Activated T-helper 1 cell treated with anti-CD3 and anti-CD28 coated beads, Interleukin-2, amount 50 U/mL, for 16 hours (primary cell): ENCODE measurements at regions not wholly inside any gene's neighbourhood (a gene's known extent, or its start where the extent isn't known, plus 50 kb on each side); places are given as distances from the start of the nearest gene placed in this dataset.
"Not testable (repeated sequence)": the region's sequence is repeated elsewhere in the genome, so short reads cannot be mapped to it uniquely, and the experiment has no call there.

Experiments
- DNase-seq, 2 donors: peaks; one replicate each; pipeline ENCODE4 v3.0.0-alpha.2; 2020; ENCODE audit warnings: low read depth in 1 of 2, low spot score in 1 of 2

DNA sequence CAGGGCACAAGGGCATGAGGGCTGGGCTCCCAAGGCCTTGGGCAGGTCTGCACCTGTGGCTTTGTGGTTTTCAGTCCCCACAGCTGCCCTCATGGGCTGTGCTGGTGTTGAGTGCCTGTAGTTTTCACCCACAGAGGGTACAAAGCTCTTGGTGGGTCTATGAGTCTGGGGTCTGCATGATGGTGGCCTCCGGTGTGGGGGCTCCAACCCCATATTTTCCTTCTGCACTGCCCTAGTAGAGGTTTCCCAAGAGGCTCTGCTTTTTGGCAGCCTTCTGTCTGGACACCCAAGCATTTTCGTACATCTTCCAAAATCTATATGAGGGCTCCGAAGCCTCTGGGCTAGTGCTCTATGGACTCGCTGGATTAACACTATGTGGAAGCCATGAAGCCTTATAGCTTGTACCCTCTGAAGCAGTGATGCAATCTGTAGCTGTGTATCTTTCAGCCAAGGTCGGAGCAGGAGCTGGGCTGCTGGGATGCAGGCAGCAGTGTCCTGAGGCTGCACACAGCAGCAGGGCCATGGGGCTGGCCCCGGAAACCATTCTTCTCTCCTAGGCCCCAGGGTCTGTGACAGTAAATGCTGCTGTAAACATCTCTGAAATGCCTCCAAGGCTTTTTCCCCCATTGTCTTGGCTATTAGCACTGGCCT lies 240.3 kb downstream of the CWH43 start:
- DNase-seq = not testable (repeated sequence)

DNA sequence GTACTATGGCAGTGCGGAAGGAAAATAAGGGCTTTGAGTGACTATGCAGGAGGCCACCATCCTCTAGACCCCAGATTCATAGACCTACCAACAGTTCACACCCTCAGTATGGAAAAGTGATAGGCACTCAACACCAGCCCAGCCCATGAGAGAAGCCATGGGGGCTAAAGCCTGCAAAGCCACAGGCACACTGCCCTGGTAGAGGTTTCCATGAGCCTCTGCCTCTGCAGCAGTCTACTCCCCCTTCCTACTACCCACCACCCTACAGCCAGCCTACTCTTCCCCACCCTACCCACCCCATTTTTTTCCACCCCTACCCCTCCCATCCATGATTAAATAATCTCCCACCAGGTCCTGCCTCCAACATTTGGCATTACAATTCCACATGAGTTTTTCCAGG lies 241.9 kb downstream of the CWH43 start:
- DNase-seq = not testable (repeated sequence)

DNA sequence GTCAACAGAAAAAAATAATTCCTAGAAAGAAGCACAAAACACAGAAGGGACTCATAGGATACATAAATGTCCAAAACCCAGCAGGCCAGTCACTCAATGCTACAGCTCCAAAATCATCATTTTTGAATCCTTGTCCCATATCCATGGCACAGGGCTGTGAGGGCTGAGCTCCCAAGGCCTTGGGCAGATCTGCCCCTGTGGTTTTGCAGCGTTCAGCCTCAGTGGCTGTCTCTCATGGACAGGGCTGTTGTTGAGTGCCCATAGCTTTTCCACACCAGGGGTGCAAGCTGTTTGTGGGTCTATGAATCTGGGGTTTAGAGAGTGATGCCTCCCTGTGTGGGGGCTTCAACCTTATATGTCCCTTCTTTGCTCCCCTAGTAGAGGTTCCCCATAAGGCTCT lies 243.2 kb downstream of the CWH43 start:
- not testable (repeated sequence) for DNase-seq

DNA sequence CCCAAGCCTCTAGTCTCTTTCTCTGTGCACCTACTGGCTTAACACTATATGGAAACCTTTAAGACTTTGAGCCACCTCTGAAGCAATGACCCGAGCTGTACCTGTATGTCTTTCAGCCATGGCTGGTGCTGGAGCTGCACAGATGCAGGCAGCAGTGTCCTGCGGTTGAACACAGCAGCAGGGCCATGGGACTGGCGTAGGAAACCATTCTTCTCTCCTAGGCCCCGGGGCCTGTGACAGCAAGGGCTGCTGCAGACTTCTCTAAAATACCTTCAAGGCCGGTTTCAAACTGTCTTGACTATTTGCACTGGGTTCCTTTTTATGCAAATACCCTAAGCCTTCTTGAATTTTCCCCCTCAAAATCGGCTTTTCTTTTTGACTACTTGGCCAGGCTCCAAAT lies 243.6 kb downstream of the CWH43 start:
- not testable (repeated sequence) for DNase-seq

DNA sequence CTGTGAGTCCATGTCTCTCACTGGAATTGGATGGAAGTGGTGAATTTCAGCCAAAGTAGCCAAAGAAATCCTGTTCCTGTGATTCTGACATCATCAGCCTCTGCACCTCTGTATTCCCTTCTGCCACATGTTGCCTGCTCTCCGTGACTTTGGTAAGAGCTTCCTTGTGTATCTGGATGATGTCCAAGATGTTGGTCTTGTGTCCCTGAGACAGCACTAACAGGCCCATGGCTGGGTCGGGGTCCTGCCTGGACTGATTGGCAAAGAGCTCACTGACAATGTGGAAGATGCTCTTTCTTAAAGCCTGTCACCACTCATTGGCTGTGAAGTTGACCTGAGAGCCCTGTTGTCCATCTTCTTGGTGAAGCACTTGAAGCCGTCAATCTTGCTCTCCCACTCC lies 247.3 kb downstream of the CWH43 start:
- DNase-seq = not testable (repeated sequence)

DNA sequence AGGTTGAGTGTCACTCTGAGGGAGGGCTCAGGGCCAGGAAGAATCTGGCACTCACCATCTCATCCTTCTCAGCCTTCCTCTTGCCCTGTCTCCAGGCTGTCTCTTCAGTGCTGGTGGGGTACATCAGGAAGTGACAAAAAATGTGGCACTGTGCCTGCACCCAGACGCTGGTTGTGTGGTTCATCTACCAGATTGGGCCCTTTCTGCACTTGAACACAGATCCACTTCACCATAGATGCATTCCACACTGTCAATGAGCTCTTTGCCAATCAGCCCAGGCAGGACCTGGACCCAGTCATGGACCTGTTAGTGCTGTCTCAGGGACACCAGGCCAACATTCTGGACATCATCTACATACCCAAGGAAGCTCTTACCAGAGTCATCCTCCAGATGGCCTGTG lies 247.7 kb downstream of the CWH43 start:
- DNase-seq = not testable (repeated sequence)

DNA sequence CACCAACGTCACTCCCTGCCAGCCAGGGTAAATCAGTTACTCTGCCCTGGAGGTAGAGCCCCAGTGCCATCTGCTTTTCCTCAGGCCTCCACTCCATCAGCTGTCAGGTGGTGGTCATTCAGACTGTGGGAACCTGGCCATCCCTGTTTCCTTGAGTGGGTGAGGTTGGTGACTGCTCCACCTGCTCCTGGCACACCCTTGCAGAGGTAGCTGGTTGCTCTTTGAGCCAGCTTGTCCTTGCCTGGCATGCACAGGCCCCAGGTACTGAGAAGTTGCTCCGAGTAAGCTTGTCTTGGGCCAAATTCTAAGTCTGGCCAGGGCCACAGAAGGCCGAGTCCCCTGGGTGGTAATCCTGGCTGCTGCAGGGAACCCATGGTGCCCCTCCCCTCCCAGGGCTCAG lies 248.3 kb downstream of the CWH43 start:
- DNase-seq = not testable (repeated sequence)

DNA sequence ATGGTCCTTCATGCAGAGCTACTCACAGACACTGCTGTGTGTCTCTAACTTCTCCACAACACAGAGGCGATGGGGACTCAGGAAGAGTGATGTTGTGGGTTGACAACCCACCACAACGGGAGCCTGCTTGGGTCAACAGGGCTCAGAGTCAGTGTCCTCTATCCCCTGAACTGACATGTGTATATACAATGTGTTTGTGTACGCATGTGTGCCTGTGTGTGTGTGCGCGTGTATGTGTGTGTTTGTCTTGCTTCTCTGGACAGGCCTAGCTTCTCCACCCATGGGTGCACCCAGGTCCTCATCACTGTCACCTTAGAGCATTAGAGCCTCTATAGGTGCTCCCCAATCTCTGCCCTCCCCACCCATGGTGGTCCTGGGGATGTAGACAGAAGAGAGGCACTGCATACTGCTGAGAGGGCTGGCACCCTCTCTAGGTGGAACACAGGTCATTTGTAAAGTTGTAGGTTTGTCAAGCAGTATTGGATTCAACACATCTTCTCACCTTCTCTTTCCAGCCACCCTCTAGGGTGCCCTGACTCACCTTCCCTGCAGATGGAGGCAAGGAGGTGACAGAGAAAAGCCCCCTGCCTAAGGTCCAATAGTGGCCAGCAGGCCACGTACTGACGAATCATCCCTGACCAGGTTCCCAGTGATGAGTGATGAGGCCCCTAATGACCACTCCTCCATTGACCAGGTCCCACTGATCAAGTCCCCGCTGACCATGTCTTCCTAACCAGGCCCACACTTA lies 249.5 kb downstream of the CWH43 start:
- not testable (repeated sequence) for DNase-seq

DNA sequence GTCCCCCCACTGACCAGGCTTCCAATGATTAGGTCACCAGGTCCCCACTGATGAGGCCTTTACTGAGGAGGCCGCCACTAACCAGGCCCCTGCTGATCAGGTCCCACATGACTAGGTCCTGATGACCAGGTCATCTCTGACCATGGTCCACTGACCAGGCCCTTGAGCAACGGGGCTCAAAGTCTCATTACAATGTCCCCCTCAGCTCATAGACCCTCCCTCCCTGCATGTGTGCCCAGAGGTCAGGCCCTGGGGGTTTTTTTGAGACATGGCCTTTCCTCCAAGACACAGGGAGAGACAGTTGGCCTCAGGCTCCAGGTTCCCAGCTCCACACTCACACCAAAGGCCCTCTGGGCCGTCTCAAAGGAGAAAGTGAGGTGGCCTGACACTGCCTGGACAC lies 250.4 kb downstream of the CWH43 start:
- not testable (repeated sequence) for DNase-seq

DNA sequence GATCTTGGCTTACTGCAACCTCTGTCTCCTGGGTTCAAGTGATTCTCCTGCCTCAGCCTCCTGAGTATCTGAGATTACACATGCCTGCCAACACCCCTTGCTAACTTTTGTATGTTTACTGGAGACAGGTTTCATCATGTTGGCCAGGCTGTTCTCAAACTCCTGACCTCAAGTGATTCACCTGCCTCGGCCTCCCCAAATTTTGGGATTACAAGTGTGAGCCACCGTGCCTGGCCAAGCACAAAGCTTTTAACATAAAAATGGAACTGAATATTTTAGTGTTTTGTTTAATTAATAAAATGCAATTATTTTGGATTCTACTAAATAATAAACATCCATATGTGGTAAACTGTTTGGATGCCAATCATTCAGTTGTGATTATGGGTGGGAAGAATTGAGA lies 255.2 kb downstream of the CWH43 start:
- DNase-seq = not testable (repeated sequence)

DNA sequence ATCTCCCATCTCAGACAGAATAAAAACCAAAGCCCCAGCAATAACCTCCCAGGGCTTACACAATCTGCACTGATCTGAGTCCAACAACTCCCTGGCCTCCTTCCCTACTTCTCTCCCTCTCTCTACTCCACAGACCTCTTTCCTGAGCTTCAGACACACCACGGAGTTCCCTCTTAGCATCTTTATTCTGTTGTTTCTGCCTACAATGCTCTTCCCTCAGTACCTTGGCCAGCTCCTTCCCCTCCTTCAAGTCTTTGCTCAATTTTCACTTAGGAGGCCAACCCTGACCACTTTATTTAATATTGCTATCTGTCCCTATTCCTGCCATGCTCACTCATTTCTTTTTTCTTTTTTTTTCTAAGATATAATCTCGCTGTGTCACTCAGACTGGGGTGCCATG lies 276.7 kb downstream of the CWH43 start:
- not testable (repeated sequence) for DNase-seq

DNA sequence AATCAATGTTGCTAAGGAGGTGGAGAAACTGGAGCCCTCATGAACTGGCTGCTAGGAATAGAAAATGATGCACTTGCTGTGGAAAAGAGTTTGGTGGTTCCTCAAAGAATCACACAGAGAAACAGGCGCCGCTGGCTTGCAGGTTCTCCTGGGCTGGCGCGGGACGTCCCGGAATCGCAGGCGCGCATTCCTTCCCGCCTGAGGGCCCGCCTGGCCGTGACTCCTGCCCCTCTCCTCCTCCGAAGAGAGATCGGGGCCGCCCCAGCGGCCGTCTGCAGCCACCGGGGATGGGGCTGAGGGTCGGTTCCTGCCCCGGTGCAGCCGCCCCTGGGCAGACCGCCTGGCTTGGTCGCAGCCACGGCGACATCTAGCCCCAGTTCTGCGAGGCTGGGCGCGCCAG lies 284.4 kb downstream of the CWH43 start:
- DNase-seq = not testable (repeated sequence)

DNA sequence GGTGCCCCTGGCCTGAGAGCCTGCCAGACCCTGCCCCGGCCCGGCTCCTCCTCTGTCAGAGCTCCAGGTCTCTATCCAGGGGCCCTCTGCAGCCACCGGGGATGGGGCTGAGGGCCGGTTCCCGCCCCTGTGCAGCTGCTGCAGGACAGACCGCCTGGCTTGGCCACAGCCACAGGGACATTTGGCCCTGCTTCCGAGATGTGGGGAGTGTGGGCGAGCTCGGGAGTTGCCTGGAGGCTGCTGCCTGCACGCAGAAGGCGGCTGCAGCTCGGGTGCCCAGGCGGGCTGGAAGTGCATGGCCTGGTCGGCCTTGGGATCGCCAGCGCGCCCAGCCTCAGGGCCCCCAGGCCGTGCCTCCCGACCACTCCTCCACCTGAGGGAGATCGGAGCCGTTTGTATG lies 284.8 kb downstream of the CWH43 start:
- DNase-seq = not testable (repeated sequence)

DNA sequence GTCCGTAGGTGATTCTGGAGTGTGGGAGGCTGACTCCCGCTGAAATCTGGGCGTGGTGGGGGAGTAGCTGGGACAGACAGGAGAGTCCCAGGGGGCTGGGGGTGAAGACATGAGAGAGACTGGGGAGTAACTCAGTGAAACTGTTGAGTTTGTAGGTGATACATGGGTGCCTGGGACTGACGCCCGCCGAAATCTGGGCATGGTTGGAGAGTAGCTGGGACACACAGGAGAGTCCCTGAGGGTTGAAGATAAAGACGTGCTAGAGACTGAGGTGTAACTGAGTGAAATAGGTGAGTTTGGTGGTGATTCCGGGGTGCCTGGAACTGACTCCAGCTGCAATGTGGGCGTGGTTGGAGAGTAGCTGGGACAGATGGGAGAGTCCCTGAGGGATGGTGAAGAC lies 299.8 kb downstream of the CWH43 start:
- DNase-seq = not testable (repeated sequence)

DNA sequence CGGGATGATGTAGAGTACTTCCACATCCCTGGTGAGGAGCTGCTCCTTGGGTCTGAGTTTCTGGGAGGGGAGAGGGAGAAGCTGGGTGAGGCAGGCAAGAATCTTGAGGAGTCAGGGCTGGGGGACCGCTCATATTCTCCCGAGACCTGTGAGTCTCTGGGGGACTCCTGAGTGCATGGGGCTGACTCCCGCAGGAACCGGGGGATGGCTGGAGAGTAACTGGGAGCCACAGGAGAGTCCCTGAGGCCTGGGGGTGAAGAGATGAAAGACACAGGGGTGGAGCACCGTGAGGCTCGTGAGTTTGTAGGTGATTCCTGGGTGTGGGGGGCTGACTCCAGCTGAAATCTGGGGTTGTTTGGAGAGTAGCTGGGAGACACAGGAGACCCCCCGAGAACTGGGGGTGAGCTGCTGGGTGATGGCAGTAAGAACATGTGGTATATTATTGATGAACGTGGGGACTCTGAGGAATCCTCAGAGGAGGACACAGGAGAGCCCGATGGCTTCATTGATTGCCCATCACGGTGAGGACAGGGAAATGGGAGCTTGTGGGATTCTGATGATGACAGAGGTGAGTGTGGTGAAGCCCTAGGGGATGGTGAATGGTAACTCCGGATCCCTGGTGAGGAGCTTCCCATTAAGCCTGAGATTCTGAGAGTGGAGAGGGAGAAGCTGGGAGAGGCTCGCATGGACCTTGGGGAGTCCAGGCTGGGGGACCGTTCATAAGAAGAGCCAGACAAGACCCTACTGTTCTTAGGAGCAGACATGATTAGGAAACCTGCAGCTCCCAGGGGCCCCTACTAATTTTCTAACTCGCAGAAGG lies 301.1 kb downstream of the CWH43 start:
- DNase-seq = not testable (repeated sequence)

DNA sequence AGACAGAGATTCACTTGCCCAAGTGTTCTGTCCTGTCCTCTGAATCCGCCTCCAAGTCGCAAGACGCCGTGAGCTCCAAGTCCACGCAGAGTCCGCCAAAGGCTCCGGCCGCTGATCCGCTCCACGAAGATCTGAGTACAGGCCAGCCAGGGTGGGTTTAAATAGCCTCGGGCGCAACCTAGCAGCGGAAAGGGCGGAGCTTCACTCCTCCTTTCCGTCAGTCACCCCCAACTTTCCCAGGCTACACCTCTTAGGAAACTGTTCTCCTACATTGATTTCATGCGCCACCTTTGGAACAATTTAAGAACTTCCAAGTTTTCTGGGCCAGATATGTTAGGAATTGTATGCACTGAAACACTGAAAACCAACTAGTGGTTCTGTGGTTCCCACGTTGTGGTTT lies 301.8 kb downstream of the CWH43 start:
- not testable (repeated sequence) for DNase-seq

DNA sequence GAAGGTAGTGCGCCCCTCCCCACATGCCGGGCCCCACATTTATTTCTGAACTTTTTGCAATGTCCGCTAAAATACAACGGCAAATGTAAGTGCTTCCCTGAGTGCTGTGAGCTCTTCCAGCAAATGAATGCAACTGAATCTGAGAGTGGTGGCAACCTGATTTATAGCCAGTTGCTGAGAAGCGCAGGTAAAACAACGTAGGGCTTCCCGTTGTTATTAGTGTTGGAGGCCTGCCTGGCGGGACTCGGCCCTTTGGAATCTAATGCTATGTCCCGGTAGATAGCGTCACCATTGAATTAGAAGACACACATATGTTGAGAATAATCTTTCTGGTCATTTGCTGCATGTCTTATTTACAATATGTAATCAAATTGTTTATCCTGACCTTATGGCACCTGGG lies 302.7 kb downstream of the CWH43 start:
- not testable (repeated sequence) for DNase-seq

DNA sequence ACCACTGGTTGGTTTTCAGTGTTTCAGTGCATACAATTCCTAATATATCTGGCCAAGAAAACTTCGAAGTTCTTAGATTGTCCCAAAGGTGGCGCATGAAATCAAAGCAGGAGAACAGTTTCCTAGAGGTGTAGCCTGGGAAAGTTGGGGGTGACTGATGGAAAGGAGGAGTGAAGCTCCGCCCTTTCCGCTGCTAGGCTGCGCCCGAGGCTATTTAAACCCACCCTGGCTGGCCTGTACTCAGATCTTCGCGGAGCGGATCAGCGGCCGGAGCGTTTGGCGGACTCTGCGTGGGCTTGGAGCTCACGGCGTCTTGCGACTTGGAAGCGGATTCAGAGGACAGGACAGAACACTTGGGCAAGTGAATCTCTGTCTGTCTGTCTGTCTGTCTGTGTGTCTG lies 328.7 kb downstream of the CWH43 start:
- DNase-seq = not testable (repeated sequence)

DNA sequence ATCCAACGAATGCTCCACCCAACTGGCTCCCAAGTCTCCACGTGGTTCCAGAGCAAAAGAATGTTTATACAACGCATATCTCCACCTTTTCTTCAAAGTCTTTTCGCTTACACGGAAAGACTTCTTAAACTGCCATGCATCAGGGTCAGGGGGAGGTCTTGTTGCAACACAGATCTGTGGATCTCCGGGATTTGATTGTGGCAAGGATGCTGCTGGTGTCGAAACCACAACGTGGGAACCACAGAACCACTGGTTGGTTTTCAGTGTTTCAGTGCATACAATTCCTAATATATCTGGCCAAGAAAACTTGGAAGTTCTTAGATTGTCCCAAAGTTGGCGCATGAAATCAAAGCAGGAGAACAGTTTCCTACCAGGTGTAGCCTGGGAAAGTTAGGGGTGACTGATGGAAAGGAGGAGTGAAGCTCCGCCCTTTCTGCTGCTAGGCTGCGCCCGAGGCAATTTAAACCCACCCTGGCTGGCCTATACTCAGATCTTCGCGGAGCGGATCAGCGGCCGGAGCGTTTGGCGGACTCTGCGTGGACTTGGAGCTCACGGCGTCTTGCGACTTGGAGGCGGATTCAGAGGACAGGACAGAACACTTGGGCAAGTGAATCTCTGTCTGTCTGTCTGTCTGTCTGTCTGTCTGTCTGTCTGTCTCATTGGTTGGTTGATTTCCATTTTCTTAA lies 334.8 kb downstream of the CWH43 start:
- not testable (repeated sequence) for DNase-seq

DNA sequence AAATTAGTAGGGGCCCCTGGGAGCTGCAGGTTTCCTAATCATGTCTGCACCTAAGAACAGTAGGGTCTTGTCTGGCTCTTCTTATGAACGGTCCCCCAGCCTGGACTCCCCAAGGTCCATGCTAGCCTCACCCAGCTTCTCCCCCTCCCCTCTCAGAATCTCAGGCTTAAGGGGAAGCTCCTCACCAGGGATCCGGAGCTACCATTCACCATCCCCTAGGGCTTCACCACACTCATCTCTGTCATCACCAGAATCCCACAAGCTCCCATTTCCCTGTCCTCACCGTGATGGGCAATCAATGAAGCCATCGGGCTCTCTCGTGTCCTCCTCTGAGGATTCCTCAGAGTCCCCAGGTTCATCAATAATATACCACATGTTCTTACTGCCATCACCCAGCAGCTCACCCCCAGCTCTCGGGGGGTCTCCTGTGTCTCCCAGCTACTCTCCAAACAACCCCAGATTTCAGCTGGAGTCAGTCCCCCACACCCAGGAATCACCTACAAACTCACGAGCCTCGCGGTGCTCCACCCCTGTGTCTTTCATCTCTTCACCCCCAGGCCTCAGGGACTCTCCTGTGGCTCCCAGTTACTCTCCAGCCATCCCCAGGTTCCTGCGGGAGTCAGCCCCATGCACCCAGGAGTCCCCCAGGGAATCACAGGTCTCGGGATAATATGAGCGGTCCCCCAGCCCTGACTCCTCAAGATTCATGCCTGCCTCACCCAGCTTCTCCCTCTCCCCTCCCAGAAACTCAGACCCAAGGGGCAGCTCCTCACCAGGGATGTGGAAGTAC lies 335.6 kb downstream of the CWH43 start:
- DNase-seq = not testable (repeated sequence)
